ENCODE measurements at regions not wholly inside any gene's neighbourhood (a gene's known extent, or its start where the extent isn't known, plus 50 kb on each side); places are given as distances from the start of the nearest gene placed in this dataset.

DNA sequence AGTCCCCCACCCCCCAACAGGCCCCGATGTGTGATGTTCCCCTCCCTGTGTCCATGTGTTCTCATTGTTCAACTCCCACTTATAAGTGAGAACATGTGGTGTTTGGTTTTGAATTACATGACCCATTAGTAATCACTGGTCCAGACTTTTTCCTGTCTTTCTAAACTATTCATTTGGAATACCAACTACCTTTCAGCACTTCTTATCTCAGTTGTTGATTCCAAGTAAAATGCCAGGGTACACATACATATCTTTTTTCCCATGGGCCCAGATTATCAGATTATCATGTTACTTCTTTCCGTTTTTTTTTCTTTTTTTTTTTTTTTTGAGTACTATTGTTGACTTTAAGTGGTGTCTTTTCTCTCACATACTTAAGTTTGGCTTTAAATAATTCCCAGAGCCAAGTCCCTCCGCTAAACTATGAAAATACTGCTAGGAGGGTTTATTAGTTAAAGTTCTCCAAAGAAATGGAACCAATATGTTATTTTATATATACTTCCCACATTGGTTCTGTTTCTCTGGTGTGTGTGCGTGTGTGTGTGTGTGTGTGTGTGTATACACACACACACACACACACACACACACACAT lies 389.3 kb downstream of the IRS1 start:
- H3K4me3 ChIP-seq: no peak overlapping the region
- no peaks in the 10 kb centered on the region for H3K79me2 ChIP-seq (replicated peaks; ENCODE audit: insufficient read depth)
- H3K4me2 ChIP-seq: no peak overlapping the region
- Mint-ChIP-seq H3K4me3 (no peak overlapping the region), H3K36me3 (ENCODE audit: low read depth) (no peaks in the 10 kb centered on the region), H3K27me3 (ENCODE audit: insufficient read depth, low read depth, poor library complexity) (no peaks in the 10 kb centered on the region), H3K27ac (no peak overlapping the region), H3K9me3 (no peaks in the 10 kb centered on the region; the same call in 2 of the 3 replicates), H3K4me1 (peaks cover 5% of the 10 kb centered on the region; the same call in 2 of the 3 replicates)
- peaks cover 16% of the 10 kb centered on the region for H3K9me2 ChIP-seq (ENCODE audit: insufficient read depth)
- DNase-seq (ENCODE audit: low spot score) (no peak), ATAC-seq (no peak)
- H3F3A ChIP-seq (replicated peaks; ENCODE audit: low read depth): no peaks in the 10 kb centered on the region
- TF ChIP-seq STAT1 (IDR thresholded peaks at IDR 0.05; ENCODE audit: unreplicated experiment) (no peak), NANOG (IDR thresholded peaks at IDR 0.05; ENCODE audit: borderline replicate concordance) (no peak), ZNF331 (CRISPR knock-in tag; IDR thresholded peaks at IDR 0.05; ENCODE audit: low read depth) (no peak), REST (IDR thresholded peaks at IDR 0.05; ENCODE audit: unreplicated experiment) (no peak), CREB1 (CRISPR knock-in tag; IDR thresholded peaks at IDR 0.05; ENCODE audit: low read depth) (no peak), JUNB (IDR thresholded peaks at IDR 0.05; ENCODE audit: unreplicated experiment) (no peak), EZH2 (IDR thresholded peaks at IDR 0.05; ENCODE audit: low read depth, unreplicated experiment) (no peak)
- TF ChIP-seq, protein P1, sequence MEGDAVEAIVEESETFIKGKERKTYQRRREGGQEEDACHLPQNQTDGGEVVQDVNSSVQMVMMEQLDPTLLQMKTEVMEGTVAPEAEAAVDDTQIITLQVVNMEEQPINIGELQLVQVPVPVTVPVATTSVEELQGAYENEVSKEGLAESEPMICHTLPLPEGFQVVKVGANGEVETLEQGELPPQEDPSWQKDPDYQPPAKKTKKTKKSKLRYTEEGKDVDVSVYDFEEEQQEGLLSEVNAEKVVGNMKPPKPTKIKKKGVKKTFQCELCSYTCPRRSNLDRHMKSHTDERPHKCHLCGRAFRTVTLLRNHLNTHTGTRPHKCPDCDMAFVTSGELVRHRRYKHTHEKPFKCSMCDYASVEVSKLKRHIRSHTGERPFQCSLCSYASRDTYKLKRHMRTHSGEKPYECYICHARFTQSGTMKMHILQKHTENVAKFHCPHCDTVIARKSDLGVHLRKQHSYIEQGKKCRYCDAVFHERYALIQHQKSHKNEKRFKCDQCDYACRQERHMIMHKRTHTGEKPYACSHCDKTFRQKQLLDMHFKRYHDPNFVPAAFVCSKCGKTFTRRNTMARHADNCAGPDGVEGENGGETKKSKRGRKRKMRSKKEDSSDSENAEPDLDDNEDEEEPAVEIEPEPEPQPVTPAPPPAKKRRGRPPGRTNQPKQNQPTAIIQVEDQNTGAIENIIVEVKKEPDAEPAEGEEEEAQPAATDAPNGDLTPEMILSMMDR (conservative IDR thresholded peaks at IDR 0.05; ENCODE audit: low read depth in 2 of 2): no peak
- no peaks in the 10 kb centered on the region for H4K20me1 ChIP-seq (replicated peaks; ENCODE audit: insufficient read depth)
- H3K4me1 ChIP-seq (ENCODE audit: insufficient read depth): peaks cover 3% of the 10 kb centered on the region; the same call in 1 of the 2 replicates
- H2AFZ ChIP-seq: no peak overlapping the region
- no peaks in the 10 kb centered on the region for H3K36me3 ChIP-seq (ENCODE audit: insufficient read depth)
- H3K27ac ChIP-seq (ENCODE audit: low read depth): no peak overlapping the region
- no peaks in the 10 kb centered on the region for H3K27me3 ChIP-seq (ENCODE audit: insufficient read depth)

GRCh38 chr2:226409134-226409533 lies 390.5 kb downstream of the IRS1 start:
- H3K4me3 ChIP-seq: no peak overlapping the region
- no peaks in the 10 kb centered on the region for H3K79me2 ChIP-seq (replicated peaks; ENCODE audit: insufficient read depth)
- H3K36me3 ChIP-seq (ENCODE audit: insufficient read depth): no peaks in the 10 kb centered on the region
- peaks cover 16% of the 10 kb centered on the region for H3K9me2 ChIP-seq (ENCODE audit: insufficient read depth)
- Mint-ChIP-seq H3K27me3 (ENCODE audit: insufficient read depth, low read depth, poor library complexity) (no peaks in the 10 kb centered on the region), H3K4me1 (peaks cover 8% of the 10 kb centered on the region; the same call in 2 of the 3 replicates), H3K27ac (no peak overlapping the region; the same call in 1 of the 2 replicates), H3K9me3 (no peaks in the 10 kb centered on the region; the same call in 2 of the 3 replicates), H3K4me3 (no peak overlapping the region), H3K36me3 (ENCODE audit: low read depth) (no peaks in the 10 kb centered on the region)
- H3K27ac ChIP-seq (ENCODE audit: low read depth): no peak overlapping the region
- no peak overlapping the region for H2AFZ ChIP-seq
- no peak overlapping the region for H3K4me2 ChIP-seq
- no peaks in the 10 kb centered on the region for H4K20me1 ChIP-seq (replicated peaks; ENCODE audit: insufficient read depth)
- no peaks in the 10 kb centered on the region for H3F3A ChIP-seq (replicated peaks; ENCODE audit: low read depth)
- no peaks in the 10 kb centered on the region for H3K27me3 ChIP-seq (ENCODE audit: insufficient read depth)
- H3K4me1 ChIP-seq (ENCODE audit: insufficient read depth): peaks cover 3% of the 10 kb centered on the region; the same call in 1 of the 2 replicates
- ATAC-seq: no peak
- DNase-seq (ENCODE audit: low spot score): no peak
- no peak for TF ChIP-seq CREB1 (CRISPR knock-in tag; IDR thresholded peaks at IDR 0.05; ENCODE audit: low read depth)
- TF ChIP-seq JUNB (IDR thresholded peaks at IDR 0.05; ENCODE audit: unreplicated experiment): no peak
- no peak for TF ChIP-seq EZH2 (IDR thresholded peaks at IDR 0.05; ENCODE audit: low read depth, unreplicated experiment)
- TF ChIP-seq EZH2phosphoT487 (IDR thresholded peaks at IDR 0.05; ENCODE audit: unreplicated experiment): no peak
- no peak for TF ChIP-seq ZNF331 (CRISPR knock-in tag; IDR thresholded peaks at IDR 0.05; ENCODE audit: low read depth)
- TF ChIP-seq, protein P1 (conservative IDR thresholded peaks at IDR 0.05; ENCODE audit: low read depth in 2 of 2): no peak
- no peak for TF ChIP-seq REST (IDR thresholded peaks at IDR 0.05; ENCODE audit: unreplicated experiment)
- no peak for TF ChIP-seq ZNF114 (CRISPR knock-in tag; IDR thresholded peaks at IDR 0.05)
